Small intestine (tissue), 7 donors: ENCODE measurements at regions not wholly inside any gene's neighbourhood (a gene's known extent, or its start where the extent isn't known, plus 50 kb on each side); places are given as distances from the start of the nearest gene placed in this dataset.
"Not testable (repeated sequence)": the region's sequence is repeated elsewhere in the genome, so short reads cannot be mapped to it uniquely, and the experiment has no call there.

ENCODE experiments used
- DNase-seq, 2 donors: peaks; one replicate each; pipeline versions ENCODE4 v3.0.0 to v3.0.0-alpha.2; 2013
- FAIRE-seq: peaks from 2 replicates; lab custom pipeline; 2012; peaks lifted over from hg19 to GRCh38; lab: Jason Lieb, UNC
- H3K27ac ChIP-seq, 3 donors: one replicate each; pipeline ENCODE4 v1.5.1; 2013; ENCODE audit warnings: low read length in 2 of 3, mild to moderate bottlenecking in 2 of 3, control low read depth in 1 of 3, inconsistent platforms in 1 of 3, low read depth in 1 of 3, moderate library complexity in 1 of 3
- H3K27me3 ChIP-seq, 3 donors: one replicate each; pipeline ENCODE4 v1.6.1; 2013; ENCODE audit warnings: low read length in 3 of 3, inconsistent platforms in 1 of 3; ENCODE audit not compliant: control insufficient read depth in 3 of 3, insufficient read depth in 3 of 3
- H3K36me3 ChIP-seq, 3 donors: one replicate each; pipeline ENCODE4 v1.6.1; 2013; ENCODE audit warnings: low read length in 3 of 3, inconsistent platforms in 1 of 3, low read depth in 1 of 3, mild to moderate bottlenecking in 1 of 3, moderate library complexity in 1 of 3; ENCODE audit not compliant: control insufficient read depth in 3 of 3, insufficient read depth in 2 of 3
- H3K4me1 ChIP-seq, 3 donors: one replicate each; pipeline ENCODE4 v1.6.1; 2013; ENCODE audit warnings: low read length in 2 of 3, inconsistent platforms in 1 of 3, low read depth in 1 of 3, mild to moderate bottlenecking in 1 of 3, moderate library complexity in 1 of 3; ENCODE audit not compliant: control insufficient read depth in 3 of 3, insufficient read depth in 2 of 3
- H3K4me3 ChIP-seq, 3 donors: one replicate each; pipeline ENCODE4 v1.5.1; 2013; ENCODE audit warnings: low read length in 3 of 3, control low read depth in 1 of 3, inconsistent platforms in 1 of 3, low read depth in 1 of 3, mild to moderate bottlenecking in 1 of 3, moderate library complexity in 1 of 3
- H3K9me3 ChIP-seq, 2 donors: one replicate each; pipeline ENCODE4 v1.6.1; 2013; ENCODE audit warnings: low read depth in 1 of 2, low read length in 1 of 2; ENCODE audit not compliant: control insufficient read depth in 2 of 2, insufficient read depth in 1 of 2
- WGBS, 3 donors: extraction: QIAGEN DNeasy Blood & Tissue Kit; methylation state at CpG; one replicate each; pipeline ENCODE4 v1.1.7; 2013; 5-methylcytosine and 5-hydroxymethylcytosine counted together
- donor health status: healthy with polysubstance abuse.
- donor health status: control.
- donor health status: control.
- donor health status: Bipolar disorder and iron deficiency.
- donor health status: healthy.

DNA sequence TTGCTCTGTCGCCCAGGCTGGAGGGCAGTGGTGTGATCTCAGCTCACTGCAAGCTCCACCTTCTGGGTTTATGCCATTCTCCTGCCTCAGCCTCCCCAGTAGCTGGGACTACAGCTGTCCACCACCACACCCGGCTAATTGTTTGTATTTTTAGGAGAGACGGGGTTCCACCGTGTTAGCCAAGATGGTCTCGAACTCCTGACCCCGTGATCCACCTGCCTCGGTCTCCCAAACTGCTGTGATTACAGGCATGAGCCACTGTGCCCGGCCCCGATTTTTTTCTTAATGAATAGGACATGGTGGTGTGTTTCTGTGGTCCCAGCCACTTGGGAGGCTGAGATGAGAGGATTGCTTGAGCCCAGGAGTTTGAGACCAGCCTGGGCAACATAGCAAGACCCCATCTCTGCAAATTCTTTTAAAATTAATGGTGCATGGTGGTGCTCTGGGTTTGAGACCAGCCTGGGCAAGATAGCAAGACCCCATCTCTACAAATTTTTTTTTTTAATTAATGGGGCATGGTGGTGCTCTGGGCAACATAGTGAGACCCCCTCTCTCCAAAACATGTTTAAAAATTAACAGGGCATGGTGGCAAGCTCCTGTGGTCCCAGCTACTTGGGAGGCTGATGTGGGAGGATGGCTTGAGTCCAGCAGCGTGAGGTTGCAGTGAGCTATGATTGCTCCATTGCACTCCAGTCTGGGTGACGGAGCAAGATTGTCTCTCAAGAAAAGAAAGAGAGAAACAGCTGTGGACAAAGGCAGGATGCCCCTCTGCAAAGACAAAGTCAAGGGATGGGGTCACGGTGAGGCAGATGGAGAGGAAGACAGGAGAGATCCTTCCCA is 4497.2 kb upstream of the OR11H1 start:
- not testable (repeated sequence) for DNase-seq, H3K27me3 ChIP-seq, H3K4me3 ChIP-seq, H3K27ac ChIP-seq, H3K36me3 ChIP-seq, FAIRE-seq, H3K4me1 ChIP-seq
- 67 to 76% (median 75%) methylated on average over 12 of the region's 12 CpGs for WGBS, 3 donors
- H3K9me3 ChIP-seq, result peaks cover 14 to 70% of the 10 kb centered on the region in 2 donors

DNA sequence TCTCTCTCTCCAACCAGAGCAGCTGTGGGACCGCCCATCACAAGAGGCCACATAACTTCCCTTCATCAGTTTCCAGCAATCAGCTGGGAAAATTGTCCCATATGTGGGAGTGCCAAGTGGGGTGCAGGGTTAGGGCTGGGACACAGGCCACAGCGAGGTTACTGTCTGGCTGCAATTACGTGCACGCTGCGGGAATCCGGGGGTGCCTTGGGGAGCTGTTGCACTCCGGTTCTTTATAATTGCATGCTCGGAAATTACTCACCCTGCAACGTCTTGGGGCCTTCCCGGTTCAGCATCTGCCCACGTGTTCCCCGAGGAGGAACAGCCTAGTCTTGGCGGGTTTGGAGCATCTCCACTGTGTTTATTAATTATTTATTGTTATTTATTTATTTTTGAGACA is 4495.9 kb upstream of the OR11H1 start:
- H3K9me3 ChIP-seq, result peaks cover 12 to 68% of the 10 kb centered on the region in 2 donors
- not testable (repeated sequence) for FAIRE-seq, H3K27me3 ChIP-seq, DNase-seq, H3K4me1 ChIP-seq, H3K36me3 ChIP-seq, H3K4me3 ChIP-seq, H3K27ac ChIP-seq
- WGBS, 3 donors, result 74 to 81% (median 77%) methylated on average over 13 of the region's 13 CpGs

DNA sequence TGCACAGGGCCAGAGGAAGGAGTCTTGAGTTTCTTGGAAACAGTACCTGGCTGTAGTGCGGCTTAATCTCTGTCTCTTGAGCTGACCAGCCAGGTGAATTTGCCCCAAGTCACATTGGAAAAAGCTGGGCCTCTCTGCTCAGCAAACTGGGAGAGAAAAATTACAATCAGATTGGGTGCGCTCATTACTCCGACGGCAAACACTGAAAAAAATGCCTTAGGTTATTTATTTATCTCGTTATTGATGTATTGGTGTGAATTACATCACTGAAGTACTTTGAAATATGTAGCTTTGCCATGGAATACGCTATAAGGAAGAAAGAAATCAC is 4493.4 kb upstream of the OR11H1 start:
- not testable (repeated sequence) for H3K4me1 ChIP-seq, DNase-seq, H3K27me3 ChIP-seq, FAIRE-seq, H3K27ac ChIP-seq, H3K4me3 ChIP-seq, H3K36me3 ChIP-seq
- peaks cover 12 to 72% of the 10 kb centered on the region in 2 donors for H3K9me3 ChIP-seq
- 47 to 59% (median 47%) methylated on average over 6 of the region's 6 CpGs for WGBS, 3 donors

DNA sequence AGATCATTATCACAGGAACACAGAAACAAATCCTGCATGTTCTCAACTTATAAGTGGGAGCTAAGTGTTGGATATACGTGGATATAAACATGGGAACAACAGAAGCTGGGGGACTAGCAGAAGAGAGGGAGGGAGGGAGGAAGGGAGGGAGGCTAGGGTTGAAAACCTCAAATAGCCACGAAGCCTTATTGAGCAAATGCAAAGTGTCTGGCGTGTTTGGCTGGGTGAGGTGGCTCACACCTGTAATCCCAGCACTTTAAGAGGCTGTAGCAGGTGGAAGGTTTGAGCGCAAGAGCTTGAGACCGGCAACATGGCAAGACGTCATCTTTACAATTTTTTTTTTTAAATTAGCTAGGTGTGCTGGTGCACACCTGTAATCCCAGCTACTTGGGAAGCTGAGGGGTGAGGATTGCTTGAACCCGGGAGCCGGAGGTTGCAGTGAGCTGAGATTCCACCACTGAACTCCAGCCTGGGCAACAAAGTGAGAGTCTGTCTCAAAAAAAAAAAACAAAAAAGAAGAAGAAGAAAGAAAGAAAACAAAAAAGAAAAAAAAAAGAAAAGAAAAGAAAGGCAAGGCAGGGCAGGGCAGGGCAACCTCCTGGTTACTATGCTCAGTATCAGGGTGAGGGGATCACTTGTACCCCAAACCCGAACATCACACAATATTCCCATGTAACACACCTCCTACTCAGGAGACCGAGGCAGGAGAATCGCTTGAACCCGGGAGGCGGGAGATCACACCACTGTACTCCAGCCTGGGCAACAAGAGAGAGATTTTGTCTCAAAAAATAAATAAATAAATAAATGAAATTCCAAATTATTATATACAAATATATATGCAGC is 4492.7 kb upstream of the OR11H1 start:
- not testable (repeated sequence) for H3K27me3 ChIP-seq, FAIRE-seq

DNA sequence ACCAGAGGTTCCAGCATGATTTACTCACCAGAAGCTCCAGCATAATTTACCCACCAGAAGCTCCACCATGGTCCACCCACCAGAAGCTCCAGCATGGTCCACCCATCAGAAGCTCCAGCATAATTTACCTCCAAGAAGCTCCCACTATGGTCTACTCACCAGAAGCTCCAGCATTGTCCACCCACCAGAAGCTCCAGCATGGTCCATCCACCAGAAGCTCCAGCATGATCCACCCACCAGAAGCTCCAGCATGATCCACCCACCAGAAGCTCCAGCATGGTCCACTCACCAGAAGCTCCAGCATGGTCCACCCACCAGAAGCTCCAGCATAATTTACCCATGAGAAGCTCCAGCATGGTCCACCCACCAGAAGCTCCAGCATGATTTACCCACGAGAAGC is 4490.7 kb upstream of the OR11H1 start:
- FAIRE-seq, H3K27me3 ChIP-seq, H3K27ac ChIP-seq, H3K4me1 ChIP-seq, H3K36me3 ChIP-seq, H3K4me3 ChIP-seq, DNase-seq: not testable (repeated sequence)
- H3K9me3 ChIP-seq, result peaks cover 10 to 60% of the 10 kb centered on the region in 2 donors
- 36 to 73% (median 59%) methylated on average over 1 of the region's 1 CpG for WGBS, 3 donors

More for the DNA sequence above, 4492.7 kb upstream of the OR11H1 start:
- H3K36me3 ChIP-seq, H3K27ac ChIP-seq, DNase-seq, H3K4me1 ChIP-seq, H3K4me3 ChIP-seq: not testable (repeated sequence)
- H3K9me3 ChIP-seq, result peaks cover 12 to 68% of the 10 kb centered on the region in 2 donors
- 67 to 73% (median 73%) methylated on average over 13 of the region's 13 CpGs for WGBS, 3 donors

DNA sequence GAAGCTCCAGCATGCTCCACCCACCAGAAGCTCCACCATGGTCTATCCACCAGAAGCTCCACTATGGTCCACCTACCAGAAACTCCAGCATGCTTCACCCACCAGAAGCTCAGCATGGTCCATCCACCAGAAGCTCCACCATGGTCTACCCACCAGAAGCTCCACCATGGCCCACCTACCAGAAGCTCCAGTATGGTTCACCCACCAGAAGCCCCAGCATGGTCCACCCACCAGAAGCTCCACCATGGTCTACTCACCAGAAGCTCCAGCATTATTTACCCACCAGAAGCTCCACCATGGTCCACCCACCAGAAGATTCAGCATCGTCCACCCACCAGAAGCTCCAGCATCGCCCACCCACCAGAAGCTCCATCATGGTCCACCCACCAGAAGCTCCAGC is 4490.2 kb upstream of the OR11H1 start:
- H3K4me3 ChIP-seq, H3K27me3 ChIP-seq, H3K4me1 ChIP-seq, H3K27ac ChIP-seq, FAIRE-seq, DNase-seq, H3K36me3 ChIP-seq: not testable (repeated sequence)
- peaks cover 10 to 55% of the 10 kb centered on the region in 2 donors for H3K9me3 ChIP-seq
- 65 to 77% (median 70%) methylated on average over 2 of the region's 2 CpGs for WGBS, 3 donors

DNA sequence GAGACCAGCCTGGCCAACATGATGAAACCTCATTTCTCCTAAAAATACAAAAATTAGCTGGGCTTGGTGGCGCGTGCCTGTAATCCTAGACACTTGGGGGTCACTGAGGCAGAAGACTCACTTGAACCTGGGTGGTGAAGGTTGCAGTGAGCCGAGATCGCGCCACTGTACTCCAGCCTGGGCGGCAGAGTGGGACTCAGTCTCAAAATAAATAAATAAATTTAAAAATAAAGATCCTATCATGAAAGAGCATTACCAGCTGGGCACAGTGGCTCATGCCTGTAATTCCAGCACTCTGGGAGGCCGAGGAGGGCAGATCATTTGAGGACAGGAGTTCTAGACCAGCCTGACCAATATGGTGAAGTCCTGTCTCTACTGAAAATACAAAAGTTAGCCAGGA is 4489.2 kb upstream of the OR11H1 start:
- not testable (repeated sequence) for H3K4me1 ChIP-seq, H3K27me3 ChIP-seq, FAIRE-seq, H3K36me3 ChIP-seq, H3K4me3 ChIP-seq, DNase-seq, H3K27ac ChIP-seq
- peaks cover 10 to 55% of the 10 kb centered on the region in 2 donors for H3K9me3 ChIP-seq
- WGBS, 3 donors, result 69 to 75% (median 70%) methylated on average over 7 of the region's 7 CpGs

DNA sequence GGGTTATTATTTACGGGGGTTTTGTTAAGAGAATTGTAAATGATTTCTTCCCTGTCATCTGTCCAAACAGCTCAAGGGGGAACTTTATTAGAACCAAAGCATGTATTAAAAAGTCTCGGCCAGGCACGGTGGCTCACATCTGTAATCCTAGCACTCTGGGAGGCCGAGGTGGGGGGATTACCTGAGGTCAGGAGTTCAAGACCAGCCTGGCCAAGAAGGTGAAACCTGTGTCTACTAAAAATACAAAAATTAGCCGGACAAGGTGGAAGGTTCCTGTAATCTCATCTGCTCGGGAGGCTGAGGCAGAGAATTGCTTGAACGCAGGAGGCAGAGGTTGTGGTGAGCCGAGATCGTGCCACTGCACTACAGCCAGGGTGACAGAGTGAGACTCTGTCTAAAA is 4486.6 kb upstream of the OR11H1 start:
- DNase-seq, H3K4me1 ChIP-seq, H3K27me3 ChIP-seq, H3K36me3 ChIP-seq, H3K27ac ChIP-seq, H3K4me3 ChIP-seq, FAIRE-seq: not testable (repeated sequence)
- H3K9me3 ChIP-seq, result peaks cover 2 to 33% of the 10 kb centered on the region in 2 donors
- 65 to 70% (median 68%) methylated on average over 9 of the region's 9 CpGs for WGBS, 3 donors
